ENCODE measurements at regions not wholly inside any gene's neighbourhood (a gene's known extent, or its start where the extent isn't known, plus 50 kb on each side); places are given as distances from the start of the nearest gene placed in this dataset.

DNA sequence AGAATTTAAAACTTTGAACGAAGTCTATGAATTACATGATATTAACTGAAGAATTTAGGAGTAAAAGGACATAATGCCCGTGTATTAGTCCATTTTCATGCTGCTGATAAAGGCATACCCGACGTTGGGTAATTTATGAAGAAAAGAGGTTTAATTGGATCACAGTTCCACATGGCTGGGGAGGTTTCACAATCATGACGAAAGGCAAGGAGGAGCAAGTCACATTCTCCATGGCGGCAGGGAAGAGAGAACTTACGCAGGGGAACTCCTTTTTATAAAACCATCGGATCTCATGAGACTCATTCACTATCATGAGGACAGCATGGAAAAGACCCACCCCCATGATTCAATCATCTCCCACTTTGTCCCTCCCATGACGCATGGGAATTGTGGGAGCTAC, 210.6 kb downstream of the CD83 start:
- no peak overlapping the region for H3K27ac ChIP-seq
- no peaks in the 10 kb centered on the region for H3K27me3 ChIP-seq (ENCODE audit: control insufficient read depth, insufficient read depth, low read length)
- H2AFZ ChIP-seq = no peak overlapping the region
- H3K4me3 ChIP-seq (ENCODE audit: low read depth, low read length) = no peak overlapping the region
- no peaks in the 10 kb centered on the region for H3K9me3 ChIP-seq (ENCODE audit: control insufficient read depth, low read length)
- H3K9ac ChIP-seq = no peak overlapping the region
- H3K4me1 ChIP-seq = no peaks in the 10 kb centered on the region
- no peak overlapping the region for H3K4me2 ChIP-seq (ENCODE audit: low read length)
- no peak for TF ChIP-seq CTCF (IDR thresholded peaks at IDR 0.05)
- H3K79me2 ChIP-seq = no peaks in the 10 kb centered on the region
- no peaks in the 10 kb centered on the region for H3K36me3 ChIP-seq (ENCODE audit: control insufficient read depth, insufficient read depth, low read length)

DNA sequence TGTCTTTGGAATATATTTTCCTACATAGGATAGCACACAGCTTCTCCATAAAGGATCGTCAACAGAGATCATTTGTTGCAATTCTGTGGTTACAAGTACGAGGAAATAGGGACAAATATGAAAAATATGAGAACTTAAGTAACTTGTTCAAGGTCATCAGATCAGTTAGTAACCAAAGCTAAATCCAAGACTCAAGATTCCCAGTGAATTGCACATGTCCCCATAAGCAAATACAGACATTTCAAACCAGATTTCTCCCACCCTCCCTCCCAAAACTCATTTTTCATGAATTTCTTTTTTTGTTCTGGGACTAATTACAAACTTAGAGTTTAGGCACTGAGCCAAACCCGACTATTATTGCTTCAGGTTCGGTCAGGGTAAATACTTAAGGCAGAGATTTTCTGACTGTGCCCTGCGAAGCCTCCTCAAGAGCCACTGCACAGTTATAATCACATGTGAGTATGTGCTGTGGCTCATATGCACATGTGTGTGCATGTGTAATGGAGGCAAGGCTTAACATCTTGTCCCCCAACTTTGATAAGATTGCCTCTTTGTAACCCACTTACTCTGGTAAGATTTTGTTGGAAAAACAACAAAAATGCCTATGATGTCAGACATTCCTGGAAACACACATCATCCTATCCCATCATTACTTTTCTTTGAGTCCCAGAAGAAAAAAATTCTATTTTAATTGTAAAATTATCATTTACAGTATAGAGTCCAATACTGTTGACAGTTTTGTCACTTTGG, 216.2 kb downstream of the CD83 start:
- H3K4me2 ChIP-seq (ENCODE audit: low read length) = no peak overlapping the region
- no peak overlapping the region for H3K9ac ChIP-seq
- H3K4me3 ChIP-seq (ENCODE audit: low read depth, low read length) = no peak overlapping the region
- H3K27ac ChIP-seq = no peak overlapping the region
- no peaks in the 10 kb centered on the region for H3K9me3 ChIP-seq (ENCODE audit: control insufficient read depth, low read length)
- H3K36me3 ChIP-seq (ENCODE audit: control insufficient read depth, insufficient read depth, low read length) = no peaks in the 10 kb centered on the region
- H3K27me3 ChIP-seq (ENCODE audit: control insufficient read depth, insufficient read depth, low read length) = no peaks in the 10 kb centered on the region
- TF ChIP-seq CTCF (IDR thresholded peaks at IDR 0.05) = no peak
- H3K4me1 ChIP-seq = no peaks in the 10 kb centered on the region
- H2AFZ ChIP-seq = no peak overlapping the region
- H3K79me2 ChIP-seq = no peaks in the 10 kb centered on the region

- no peaks in the 10 kb centered on the region for H3K27me3 ChIP-seq (ENCODE audit: control insufficient read depth, insufficient read depth, low read length)
- H3K9ac ChIP-seq = no peak overlapping the region
- TF ChIP-seq CTCF (IDR thresholded peaks at IDR 0.05) = no peak
- no peak overlapping the region for H3K4me3 ChIP-seq (ENCODE audit: low read depth, low read length)
- no peak overlapping the region for H3K27ac ChIP-seq
- no peak overlapping the region for H2AFZ ChIP-seq
- H3K9me3 ChIP-seq (ENCODE audit: control insufficient read depth, low read length) = no peaks in the 10 kb centered on the region
- H3K4me1 ChIP-seq = no peaks in the 10 kb centered on the region
- no peaks in the 10 kb centered on the region for H3K79me2 ChIP-seq
- no peak overlapping the region for H3K4me2 ChIP-seq (ENCODE audit: low read length)
- no peaks in the 10 kb centered on the region for H3K36me3 ChIP-seq (ENCODE audit: control insufficient read depth, insufficient read depth, low read length)
These were observed 217.5 kb downstream of the CD83 start for GRCh38 chr6:14335071-14335470.

DNA sequence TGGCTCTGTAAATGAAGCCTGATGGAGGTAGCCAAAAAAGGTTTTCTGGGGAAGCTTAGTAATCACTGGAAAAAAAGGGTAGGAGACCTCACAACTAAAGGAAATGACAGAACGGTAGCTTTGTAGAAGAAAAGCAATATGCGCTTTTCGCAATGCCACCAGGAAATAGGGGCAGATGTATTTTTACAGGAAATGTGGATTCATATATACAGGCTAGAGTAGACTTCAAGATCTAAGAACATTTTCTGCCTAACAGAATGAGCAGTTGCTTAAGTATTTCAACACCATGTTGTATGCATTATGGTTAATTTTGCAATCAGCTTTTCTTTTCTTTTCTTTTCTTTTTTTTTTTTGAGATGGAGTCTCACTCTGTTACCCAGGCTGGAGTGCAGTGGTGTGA, 219.6 kb downstream of the CD83 start:
- H3K36me3 ChIP-seq (ENCODE audit: control insufficient read depth, insufficient read depth, low read length) = no peaks in the 10 kb centered on the region
- no peak overlapping the region for H3K4me2 ChIP-seq (ENCODE audit: low read length)
- no peak for TF ChIP-seq CTCF (IDR thresholded peaks at IDR 0.05)
- no peak overlapping the region for H3K4me3 ChIP-seq (ENCODE audit: low read depth, low read length)
- no peaks in the 10 kb centered on the region for H3K27me3 ChIP-seq (ENCODE audit: control insufficient read depth, insufficient read depth, low read length)
- no peak overlapping the region for H3K27ac ChIP-seq
- H3K4me1 ChIP-seq = no peaks in the 10 kb centered on the region
- H3K79me2 ChIP-seq = no peaks in the 10 kb centered on the region
- H3K9ac ChIP-seq = no peak overlapping the region
- H3K9me3 ChIP-seq (ENCODE audit: control insufficient read depth, low read length) = no peaks in the 10 kb centered on the region
- H2AFZ ChIP-seq = no peak overlapping the region

DNA sequence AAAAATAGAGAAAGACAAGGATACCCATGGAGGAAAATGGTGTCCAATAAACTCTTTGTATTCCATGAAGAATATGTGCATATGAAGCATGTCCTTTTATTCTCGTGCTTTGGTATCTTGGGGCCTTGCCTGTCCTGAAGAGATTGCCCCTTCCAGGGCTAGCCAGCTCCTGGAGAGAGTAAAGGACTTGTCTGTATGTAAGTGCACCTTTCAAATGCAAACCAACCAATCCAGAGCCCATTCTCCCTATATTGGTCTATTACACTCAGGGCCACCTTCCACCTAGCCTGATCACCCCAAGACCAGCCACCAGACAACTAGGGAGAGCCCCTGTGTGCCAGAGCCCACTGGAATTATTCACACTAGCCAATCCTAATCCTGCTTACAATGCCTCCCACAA, 221.6 kb downstream of the CD83 start:
- H3K4me3 ChIP-seq (ENCODE audit: low read depth, low read length) = no peak overlapping the region
- no peaks in the 10 kb centered on the region for H3K27me3 ChIP-seq (ENCODE audit: control insufficient read depth, insufficient read depth, low read length)
- no peaks in the 10 kb centered on the region for H3K36me3 ChIP-seq (ENCODE audit: control insufficient read depth, insufficient read depth, low read length)
- no peak overlapping the region for H3K4me2 ChIP-seq (ENCODE audit: low read length)
- no peak overlapping the region for H2AFZ ChIP-seq
- H3K79me2 ChIP-seq = no peaks in the 10 kb centered on the region
- no peaks in the 10 kb centered on the region for H3K9me3 ChIP-seq (ENCODE audit: control insufficient read depth, low read length)
- TF ChIP-seq CTCF (IDR thresholded peaks at IDR 0.05) = no peak
- no peaks in the 10 kb centered on the region for H3K4me1 ChIP-seq
- H3K27ac ChIP-seq = no peak overlapping the region
- no peak overlapping the region for H3K9ac ChIP-seq

Measured in parathyroid adenoma (tissue), 2 donors.